HG03565 (cell line): ENCODE measurements at regions not wholly inside any gene's neighbourhood (a gene's known extent, or its start where the extent isn't known, plus 50 kb on each side); places are given as distances from the start of the nearest gene placed in this dataset.

Experiments used
- ATAC-seq: cut with Tn5 transposase; IDR thresholded peaks from one replicate; pipeline ENCODE4 v1.9.1; 2021; ENCODE audit warnings: mild to moderate bottlenecking, moderate library complexity; ENCODE audit not compliant: unreplicated experiment

DNA sequence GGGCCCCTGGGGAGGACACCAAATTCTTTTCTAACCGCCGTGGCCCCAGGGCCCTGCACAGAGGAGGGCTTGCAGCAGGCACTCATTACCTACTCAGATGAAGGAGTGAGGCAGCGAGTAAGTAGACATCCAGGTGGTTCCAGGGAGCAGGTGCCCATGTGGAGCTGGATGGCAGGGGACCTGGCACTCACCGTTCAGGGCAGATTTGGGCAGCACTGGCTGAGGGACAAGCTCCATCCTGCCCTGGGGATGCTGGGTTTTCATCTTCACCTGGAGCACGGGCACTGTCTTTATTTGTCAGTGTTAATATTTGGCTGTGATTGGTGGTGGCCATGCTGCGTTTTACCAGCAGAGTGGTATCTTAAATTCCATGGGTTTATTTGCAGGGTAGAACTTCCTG lies 1182.7 kb downstream of the BRD1 start:
- no peak for ATAC-seq

DNA sequence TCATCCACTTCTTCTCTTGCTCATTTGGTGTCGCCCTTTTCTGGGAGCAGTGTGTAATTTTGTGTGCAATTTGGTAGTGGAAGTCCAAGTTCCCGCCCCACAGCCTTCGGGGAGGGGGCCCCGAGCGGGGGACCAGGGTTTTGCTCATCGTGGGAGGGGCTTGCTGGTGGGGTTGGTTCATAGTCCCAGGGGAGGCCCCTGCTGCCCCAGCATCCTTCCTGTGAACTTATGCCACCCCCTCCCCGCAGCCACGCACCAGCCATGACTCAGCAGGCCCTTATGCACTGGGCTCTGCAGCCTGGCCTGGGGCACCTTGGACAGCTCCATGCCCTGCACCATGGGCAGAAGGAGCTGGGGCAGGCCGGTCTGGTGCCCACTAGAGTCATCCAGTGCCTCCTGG lies 1183.6 kb downstream of the BRD1 start:
- no peak for ATAC-seq

DNA sequence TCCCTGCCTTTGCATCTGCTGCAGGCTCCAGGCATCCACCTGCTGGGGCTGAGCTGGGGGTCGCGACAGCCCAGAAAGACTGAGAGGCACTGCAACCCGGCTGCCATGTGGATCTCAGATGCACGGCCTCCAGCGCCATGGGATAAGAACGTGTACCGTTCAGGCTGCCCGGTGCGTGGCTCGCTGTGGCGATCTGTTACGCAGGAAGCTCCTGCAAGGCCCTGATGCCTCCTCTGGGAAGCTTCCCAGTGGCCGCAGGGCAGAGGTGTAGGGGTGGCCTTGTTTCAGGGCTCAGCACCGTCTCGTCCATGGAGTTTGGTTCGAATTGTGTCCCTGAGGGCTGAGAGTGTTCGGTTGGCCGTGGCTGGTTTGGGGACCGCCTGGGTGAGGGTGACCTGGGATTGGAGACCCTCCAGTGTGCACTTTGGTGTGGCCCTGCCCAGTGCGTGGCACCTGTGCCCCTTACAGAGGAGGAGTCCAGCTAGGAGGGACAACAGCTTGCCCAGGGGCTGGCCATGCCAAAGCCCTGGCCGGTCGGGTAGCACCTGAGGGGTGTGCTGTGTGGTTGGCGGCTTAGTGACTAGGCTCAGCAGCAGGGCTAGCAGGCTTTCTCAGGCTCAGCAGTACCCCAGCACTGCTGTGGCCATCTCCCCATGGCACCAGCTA lies 1184.5 kb downstream of the BRD1 start:
- ATAC-seq = no peak

DNA sequence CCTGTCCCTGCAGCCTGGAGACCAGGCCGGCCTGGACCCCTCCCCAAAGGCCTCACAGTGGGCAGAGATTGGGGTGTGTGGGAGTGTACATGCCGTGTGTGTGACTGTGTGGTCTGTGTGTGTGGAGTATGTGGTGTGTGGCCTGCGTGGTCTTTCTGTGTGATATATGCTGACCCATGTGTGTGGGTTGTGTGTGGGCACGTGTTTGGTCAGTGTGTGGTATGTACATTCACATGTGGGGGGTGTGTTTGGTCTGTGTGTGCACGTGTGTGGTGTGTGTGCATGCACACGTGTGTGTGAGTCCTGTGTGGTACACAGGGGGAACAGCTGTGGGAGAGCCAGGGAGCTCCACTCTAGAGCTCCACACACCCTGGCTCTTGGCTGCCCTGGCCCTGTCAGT lies 1185.1 kb downstream of the BRD1 start:
- ATAC-seq = no peak

DNA sequence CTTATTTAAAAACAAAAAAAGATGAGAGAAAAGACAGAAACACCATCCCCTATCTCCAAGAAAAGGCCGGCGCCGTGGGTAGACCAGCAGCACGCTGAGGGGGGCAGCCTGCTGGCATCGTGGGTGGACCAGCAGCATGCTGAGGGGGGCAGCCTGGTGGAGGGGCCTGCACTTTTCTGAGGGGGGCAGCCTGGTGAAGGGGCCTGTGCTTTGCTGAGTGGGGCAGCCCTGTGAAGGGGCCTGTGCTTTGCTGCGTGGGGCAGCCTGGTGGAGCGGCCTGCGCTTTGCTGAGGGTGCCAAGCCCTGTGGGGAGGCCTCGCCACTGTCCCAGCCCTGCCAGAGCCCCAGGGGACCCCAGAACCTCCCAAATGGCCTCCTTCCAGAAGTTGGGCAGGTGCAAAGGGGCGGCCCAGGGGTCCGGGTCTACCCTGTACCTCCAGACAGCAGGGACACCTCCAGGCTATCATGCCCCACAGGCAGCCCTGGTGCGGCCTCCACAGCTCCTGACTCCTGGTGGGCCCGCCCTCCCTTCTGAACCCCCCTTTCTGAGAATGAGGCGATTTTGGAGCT lies 1185.7 kb downstream of the BRD1 start:
- no peak for ATAC-seq

DNA sequence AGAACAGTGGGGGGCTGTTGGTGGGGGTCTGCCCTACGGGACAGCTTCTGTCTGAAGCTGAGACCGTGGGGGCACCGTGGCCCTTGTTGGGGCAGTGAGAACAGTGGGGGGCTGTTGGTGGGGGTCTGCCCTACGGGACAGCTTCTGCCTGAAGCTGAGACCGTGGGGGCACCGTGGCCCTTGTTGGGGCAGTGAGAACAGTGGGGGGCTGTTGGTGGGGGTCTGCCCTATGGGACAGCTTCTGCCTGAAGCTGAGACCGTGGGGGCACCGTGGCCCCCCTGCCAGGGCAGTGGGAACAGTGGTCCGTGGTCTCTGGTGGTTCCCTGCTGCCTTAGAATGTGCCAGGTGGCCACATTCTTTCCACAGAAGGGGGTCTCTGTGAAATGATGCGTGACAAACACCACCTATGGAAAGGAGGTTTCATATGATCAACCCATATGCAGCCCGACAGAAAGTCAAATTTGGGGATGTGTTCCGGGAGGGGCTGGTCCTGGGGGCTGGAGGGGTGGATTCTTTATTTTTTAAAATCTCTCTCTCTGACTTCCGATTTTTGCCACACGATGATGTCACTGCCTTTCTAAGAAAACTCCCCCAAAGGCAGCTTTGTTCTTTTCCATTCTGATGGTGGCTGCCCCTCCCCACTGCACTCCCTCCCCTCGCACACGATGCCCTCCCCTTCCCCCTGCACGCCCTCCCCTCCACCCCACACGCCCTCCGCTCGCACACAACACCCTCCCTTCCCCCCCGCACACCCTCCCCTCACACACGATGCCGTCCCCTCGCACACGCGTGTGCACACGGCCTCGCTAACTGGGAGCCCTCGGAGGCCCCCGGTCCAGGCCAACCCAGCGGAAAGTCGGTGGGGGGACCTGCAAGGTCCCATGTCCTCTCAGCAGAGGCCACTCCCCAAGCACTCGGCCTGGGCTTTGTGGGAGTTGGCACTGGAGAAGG lies 1186.5 kb downstream of the BRD1 start:
- no peak for ATAC-seq

DNA sequence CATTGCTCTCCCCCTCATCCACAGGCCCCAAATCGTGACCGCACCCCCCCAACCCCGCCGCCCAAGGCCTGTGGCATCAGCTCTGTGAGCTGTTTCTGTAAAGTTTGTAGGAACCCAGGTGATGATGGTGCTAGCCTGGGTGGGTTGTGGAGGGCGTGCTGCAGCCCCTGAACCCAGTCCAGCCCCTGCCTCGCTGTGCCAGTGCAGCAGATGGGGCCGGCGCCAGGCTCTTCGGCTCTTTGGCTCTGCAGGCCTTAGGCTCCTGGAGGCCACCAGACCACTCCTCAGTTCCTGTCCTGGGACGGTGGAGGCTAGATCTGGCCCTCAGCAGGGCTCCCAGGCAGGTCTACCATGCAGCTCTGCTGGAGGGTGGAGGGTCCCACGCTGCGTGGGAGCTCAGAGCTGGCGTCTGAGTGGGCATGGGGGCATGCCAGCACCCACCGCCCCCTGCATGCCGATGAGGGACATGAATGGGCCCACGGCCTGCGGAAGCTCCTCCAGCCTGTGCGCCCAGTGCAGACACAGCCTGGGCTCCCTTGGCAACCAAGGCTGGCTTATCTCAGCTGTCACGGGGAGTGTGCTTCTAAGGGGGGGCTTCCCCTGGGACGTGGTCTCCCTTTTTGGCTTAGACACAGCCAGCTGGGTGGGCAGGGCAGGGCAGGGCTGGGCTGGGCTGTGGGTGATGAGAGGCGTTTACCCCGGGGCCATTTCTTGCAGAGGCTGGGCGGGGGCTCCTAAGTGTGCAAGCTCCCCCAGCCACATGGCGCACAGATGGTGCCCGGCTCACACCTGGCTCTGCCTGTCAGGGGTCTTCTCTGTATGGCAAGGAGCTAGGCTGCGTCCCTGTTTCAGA lies 1187.6 kb downstream of the BRD1 start:
- ATAC-seq = no peak

DNA sequence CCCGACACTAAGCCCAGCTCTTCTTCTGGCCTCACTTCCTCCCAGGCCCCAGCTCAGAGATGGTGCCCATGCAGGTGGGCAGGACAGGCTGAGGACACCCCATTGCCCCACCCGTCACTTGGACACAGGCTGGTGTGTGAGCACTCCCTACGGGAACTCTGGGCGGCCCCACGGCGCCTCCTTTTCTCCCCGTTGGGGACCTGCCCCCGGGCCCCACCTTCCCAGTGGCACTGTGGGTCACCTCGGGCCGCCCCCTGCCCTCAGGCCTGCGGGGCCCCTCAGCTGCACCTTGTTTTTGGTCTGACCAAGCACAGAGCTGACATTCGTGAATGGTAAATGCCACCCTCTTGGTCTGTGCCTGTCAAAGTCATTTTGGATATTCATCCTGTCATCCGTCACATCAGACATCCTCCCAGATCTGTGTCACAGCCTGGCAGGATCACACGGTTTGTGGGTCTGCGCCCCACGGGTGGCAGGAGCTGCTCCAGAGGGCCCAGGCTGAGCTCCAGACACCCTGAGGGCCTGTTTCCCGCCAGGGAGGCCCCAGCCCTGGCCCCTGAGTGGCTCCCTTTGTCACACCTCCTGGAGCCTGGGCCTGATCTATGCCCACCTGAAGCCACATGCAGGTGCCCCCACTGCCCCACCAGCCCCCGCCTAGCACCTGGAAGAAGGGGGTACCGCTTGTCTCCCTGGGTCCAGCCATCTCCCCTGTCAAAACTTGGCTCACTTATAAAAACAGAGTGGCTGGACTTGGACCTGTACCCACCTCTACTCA lies 1188.5 kb downstream of the BRD1 start:
- ATAC-seq = no peak

DNA sequence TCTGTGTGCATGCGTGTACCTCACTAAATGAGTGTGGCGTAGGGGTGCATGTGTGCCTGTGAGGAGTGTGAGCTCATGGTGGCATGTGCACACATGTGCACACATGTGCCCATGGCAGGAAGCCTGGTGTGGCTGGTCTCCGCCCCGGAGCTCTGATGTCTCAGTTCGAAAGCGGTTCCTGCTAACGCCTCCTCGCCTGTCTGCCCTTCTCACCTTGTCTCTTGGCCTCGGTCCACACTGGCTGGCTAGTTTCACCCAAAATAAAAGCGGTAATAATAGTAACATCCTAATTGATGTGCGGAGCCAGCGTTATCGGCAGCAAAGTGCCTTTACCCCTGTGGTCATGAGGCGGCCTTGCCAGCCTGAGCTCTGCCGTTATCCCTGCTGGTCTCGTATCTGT lies 1190.4 kb downstream of the BRD1 start:
- ATAC-seq = no peak

DNA sequence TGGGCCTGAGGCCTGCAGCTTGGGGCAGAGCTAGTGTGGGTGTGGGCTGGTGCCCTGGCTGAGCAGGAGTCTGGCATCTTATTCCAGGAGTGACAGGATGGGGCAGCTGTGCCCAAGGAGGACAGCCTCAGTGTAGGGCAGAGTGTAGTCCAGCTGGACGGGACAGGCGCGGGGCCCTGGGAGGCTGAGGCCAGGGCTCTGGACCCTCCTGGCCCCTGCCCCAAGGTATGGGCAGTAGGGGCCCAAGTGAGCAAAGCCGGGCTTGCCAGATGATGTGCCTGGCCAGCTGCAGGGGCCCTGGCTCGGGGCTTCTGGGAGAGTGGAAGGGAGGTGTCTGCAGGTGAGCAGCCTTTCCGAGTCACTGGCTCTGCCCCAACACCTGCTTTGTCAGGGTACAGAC lies 1190.9 kb downstream of the BRD1 start:
- ATAC-seq = no peak

DNA sequence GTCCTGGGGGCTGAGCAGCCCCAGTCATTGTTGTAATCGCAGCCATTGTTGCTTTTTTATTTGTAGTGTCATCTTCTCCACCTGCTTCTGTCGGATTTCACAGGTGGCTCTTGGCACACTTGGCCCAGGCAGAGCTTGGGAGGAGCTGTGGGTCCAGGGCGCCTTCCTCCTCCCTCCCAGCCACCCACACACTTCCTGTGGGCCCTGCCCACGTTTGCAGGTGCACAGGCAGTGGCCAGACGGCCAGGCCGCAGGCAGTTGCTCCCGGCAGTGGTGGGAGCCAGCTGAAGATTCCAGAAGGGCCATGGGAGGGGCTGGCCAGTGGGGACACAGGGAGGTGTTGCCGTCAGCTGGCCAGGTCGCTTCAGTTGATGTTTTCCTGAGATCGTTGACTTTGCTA lies 1191.9 kb downstream of the BRD1 start:
- ATAC-seq = no peak

DNA sequence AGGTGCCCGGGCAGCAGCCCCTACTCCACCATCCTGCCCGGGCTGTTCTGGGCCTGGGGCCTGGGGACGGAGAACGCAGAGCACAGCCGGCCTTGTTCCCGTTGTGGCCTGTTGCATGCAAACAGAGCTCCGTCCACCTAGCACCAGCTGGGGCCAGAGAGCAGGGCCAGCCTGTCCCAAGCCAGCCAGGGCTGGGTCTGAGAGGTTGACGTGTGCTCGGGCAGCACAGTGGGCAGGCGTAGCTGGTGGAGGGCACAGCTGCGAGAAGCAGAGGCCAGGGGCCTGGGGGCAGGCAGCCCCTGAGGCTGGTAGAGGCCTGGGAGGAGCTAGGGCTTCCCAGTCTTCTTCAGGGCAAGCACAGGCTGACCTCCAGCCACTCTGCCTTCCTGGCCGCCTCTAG lies 1192.6 kb downstream of the BRD1 start:
- no peak for ATAC-seq

DNA sequence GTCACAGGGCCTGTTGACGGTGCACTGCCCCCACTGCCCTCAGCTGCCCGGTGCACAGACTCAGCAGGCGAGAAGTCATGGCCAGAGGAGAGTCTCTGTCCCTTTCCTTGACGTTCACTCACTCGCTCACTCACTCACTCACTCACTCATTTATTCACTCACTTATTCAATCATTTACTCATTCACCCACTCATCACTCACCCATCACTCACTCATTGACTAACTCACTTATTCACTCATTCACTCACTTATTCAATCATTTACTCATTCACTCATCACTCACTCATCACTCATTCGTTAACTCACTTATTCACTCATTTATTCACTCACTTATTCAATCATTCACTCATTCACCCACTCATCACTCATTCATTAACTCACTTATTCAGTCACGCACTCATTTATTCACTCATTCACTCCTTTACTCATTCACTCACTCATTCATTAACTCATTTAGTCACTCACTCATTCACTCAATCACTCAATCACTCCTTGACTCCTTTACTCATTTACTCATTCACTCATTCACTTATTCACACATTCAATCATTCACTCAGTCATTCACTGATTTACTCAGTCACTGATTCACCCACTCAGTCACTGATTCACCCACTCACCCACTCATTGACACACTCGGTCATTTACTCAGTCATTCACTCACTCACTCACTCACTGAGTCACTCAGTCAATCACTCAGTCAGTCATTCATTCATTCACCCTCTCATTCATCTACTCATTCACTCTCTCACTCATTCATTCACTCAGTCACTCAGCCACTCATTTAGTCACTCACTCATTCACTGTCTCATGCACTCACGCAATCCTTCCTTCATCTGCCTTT lies 1193.5 kb downstream of the BRD1 start:
- ATAC-seq = no peak

DNA sequence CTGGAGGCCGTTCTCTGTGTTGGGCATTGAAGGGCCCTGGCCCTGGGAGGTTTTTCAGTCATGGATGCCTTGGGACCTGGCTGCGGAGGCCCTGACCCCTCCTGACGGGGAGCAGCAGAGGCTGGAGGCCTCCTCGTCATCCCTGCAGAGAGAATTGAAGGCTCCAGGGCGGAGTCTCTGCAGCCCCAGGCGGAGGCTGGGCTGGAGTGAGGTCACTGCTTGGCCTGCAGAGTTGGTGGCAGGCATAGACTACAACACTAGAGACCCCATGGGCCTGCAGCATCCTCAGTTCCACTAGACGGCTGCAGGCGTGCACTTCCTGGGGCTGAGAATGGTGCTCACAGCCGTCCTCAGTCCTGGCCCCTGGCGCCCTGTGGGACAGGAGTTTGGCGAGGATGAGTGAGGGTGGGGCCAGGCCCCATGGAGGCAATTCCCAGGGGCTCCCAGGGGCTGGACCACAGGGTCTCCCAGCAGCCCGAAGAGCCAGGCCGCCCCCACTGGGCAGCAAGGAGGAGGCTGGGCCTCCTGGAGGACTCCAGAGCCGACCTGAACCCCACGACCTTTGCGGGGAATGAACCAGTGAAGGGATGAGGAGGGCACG lies 1194.9 kb downstream of the BRD1 start:
- no peak for ATAC-seq

DNA sequence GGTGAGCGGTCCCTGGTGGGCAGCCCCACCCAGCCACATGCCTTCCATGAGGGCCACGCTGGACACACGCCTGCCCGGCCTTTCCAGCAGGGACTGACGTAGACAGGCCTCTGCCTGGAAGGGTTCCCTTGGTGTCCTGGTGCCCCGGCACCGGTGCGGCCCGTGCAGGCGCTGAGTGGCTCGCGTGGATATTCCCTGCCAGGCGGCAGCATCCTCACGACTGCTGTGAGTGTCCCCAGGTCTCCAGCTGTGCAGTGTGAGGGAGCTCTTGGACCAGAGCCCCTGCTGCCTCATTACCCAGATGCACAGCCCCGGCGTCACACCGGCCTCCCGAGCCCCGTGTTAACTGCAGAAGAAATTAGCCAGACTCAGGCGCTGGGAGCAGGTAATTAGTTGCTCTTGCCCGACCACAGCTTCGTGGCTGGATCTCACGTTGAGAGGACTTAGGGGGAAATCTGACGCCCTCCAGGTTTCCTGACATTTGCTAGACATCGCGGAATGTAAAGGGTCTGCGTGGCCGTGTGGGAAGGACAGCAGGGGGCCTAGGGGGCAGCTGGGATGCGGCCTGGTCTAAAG lies 1196.3 kb downstream of the BRD1 start:
- ATAC-seq = no peak

DNA sequence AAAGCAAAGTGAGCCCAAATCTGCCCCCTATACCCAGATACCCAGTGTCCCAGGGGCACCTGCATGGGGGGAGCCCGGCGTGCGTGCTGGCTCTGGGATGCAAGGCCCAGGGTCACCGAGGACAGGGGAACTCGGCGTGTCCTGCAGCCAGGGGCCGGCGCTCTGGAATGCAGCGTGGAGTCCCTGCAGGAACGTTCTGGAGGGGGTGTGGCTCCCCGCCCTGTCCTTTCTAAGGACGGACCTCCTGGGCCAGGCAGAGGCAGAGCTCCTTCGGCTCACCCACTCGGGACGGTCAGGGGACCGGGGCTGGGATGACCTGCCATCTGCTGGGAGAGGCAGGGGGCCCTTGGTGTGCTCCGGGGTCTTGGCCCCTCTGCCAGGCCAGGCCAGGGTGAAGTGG lies 1196.8 kb downstream of the BRD1 start:
- no peak for ATAC-seq

DNA sequence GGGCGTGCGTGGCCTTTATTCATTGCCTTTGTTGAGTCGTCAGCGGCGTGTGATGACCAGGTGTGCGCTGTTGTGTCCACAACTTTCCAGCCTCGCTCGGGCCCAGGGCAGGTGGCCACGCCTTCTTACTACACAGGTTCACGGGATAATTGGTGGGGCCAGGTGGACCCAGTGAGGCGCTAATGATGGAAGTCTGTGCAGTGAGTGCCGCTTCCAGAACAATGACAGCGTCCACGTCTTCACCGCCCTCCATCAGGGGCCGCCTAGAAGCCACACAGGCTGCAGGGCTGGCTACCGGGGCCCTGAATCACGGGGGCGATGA lies 1197.3 kb downstream of the BRD1 start:
- ATAC-seq = no peak

DNA sequence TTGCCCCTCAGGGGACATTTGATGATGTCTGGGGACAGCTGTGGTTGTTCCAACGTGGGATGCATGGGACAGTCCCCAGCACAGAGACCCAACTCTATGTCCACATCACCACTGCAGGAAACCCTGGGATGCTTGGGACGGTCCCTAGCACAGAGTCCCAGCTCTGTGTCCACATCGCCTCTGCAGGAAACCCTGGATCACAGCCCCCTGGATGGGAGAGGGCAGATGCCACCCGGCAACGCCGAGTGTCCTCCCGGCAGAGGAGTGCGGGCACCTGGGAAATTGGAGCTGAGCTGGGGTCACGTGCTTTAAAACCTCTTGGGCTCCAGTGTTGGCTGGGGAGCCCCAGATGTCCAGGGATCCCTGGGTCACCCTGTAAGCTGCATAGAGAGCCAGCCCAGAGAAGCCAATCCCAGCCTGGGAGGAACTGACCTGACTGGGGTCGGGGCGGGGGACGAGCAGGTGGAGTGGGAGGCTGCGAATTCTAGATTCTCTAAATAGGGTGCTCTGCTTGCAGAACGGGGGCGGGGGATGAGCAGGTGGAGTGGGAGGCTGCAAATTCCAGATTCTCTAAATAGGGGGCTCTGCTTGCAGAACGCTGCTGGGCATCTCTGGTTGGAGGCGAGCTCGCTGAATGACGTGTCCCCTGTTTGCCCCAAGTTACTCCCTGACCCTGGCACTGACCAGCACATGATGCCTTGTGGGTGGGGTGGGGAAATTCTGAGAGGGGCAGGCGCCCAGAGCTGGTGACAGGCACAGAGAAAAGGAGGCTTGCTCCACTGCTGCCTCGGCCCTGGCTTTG lies 1197.8 kb downstream of the BRD1 start:
- ATAC-seq = no peak
